CD4-positive, CD25-positive, alpha-beta regulatory T cell (primary cell): ENCODE measurements at regions not wholly inside any gene's neighbourhood (a gene's known extent, or its start where the extent isn't known, plus 50 kb on each side); places are given as distances from the start of the nearest gene placed in this dataset.

Experiments used
- ATAC-seq, 2 donors: fragments of 150-1000 bp; cut with Tn5 transposase; one replicate each; pipeline ENCODE4 v1.10.0; 2021; ENCODE audit warnings: low read depth in 2 of 2, moderate number of reproducible peaks in 2 of 2, moderate library complexity in 1 of 2
- DNase-seq, 3 donors: peaks; one replicate each; pipeline versions ENCODE4 v3.0.0 to v3.0.0-alpha.2; 2012 to 2022; ENCODE audit warnings: mixed read lengths in 1 of 3
- H3K27ac ChIP-seq: one replicate; pipeline ENCODE4 v1.7.0; 2013; ENCODE audit warnings: mild to moderate bottlenecking, low read length; ENCODE audit not compliant: insufficient read depth, poor library complexity, severe bottlenecking
- H3K27me3 ChIP-seq: one replicate; pipeline ENCODE4 v1.7.0; 2013; ENCODE audit warnings: low read length; ENCODE audit not compliant: control insufficient read depth, insufficient read depth
- H3K36me3 ChIP-seq: one replicate; pipeline ENCODE4 v1.7.0; 2013; ENCODE audit warnings: mild to moderate bottlenecking, low read length, moderate library complexity; ENCODE audit not compliant: control insufficient read depth, insufficient read depth
- H3K4me1 ChIP-seq: 2 replicates; pipeline ENCODE4 v1.7.0; 2013; ENCODE audit warnings: mild to moderate bottlenecking, low read length; ENCODE audit not compliant: insufficient read depth, control insufficient read depth, poor library complexity, severe bottlenecking
- H3K4me3 ChIP-seq: one replicate; pipeline ENCODE4 v1.7.0; 2013; ENCODE audit warnings: low read depth, mild to moderate bottlenecking, low read length, moderate library complexity
- H3K9me3 ChIP-seq, 2 experiments: 1 replicate in 1 of 2; 2 replicates in 1 of 2; pipeline ENCODE4 v1.7.0; 2013; ENCODE audit warnings: low read length in 2 of 2, mild to moderate bottlenecking in 1 of 2, moderate library complexity in 1 of 2; ENCODE audit not compliant: control insufficient read depth in 2 of 2
- H3K27ac Mint-ChIP-seq, 3 donors: one replicate each; pipeline ENCODE4 v1.8.0; 2020 to 2022; ENCODE audit warnings: mild to moderate bottlenecking in 3 of 3, mixed read lengths in 3 of 3, moderate library complexity in 2 of 3
- H3K27me3 Mint-ChIP-seq: one replicate; pipeline ENCODE4 v1.8.0; 2022; ENCODE audit warnings: mild to moderate bottlenecking, mixed read lengths
- H3K36me3 Mint-ChIP-seq: one replicate; pipeline ENCODE4 v1.8.0; 2020; ENCODE audit warnings: mixed read lengths
- H3K4me1 Mint-ChIP-seq, 4 donors: one replicate each; pipeline ENCODE4 v1.8.0; 2020 to 2022; ENCODE audit warnings: mixed read lengths in 4 of 4, mild to moderate bottlenecking in 1 of 4
- H3K4me3 Mint-ChIP-seq, 4 donors: one replicate each; pipeline ENCODE4 v1.8.0; 2020 to 2022; ENCODE audit warnings: mild to moderate bottlenecking in 4 of 4, mixed read lengths in 4 of 4, moderate library complexity in 3 of 4
- H3K9me3 Mint-ChIP-seq, 7 donors: one replicate each; pipeline ENCODE4 v1.8.0; 2020 to 2022; ENCODE audit warnings: mixed read lengths in 7 of 7, mild to moderate bottlenecking in 3 of 7, moderate library complexity in 2 of 7

DNA sequence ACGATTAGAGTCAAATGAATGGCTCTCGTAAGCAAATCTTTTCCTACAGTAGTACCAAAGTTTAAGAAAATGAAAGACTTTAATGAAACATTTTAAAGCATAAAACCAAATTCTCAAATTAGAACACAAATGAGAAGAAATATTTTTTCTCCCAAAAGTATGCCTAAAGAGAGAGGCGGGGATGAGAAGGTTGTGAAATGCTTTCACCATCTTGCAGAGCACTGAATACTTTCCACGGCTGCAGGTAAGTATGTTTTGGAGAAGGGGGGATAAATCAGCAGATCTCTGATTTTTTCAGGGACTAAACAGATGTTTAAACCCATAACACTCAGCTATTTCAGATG is 277.1 kb downstream of the ADGB start:
- DNase-seq (no peak), ATAC-seq (no peak)
- Histone ChIP-seq H3K4me1 (no peaks in the 10 kb centered on the region), H3K4me3 (no peak overlapping the region), H3K36me3 (no peaks in the 10 kb centered on the region), H3K27ac (no peak overlapping the region), H3K27me3 (no peaks in the 10 kb centered on the region), H3K9me3 (no peaks in the 10 kb centered on the region)
- H3K27ac Mint-ChIP-seq = no peak overlapping the region
- H3K4me3 Mint-ChIP-seq = no peak overlapping the region
- H3K27me3 Mint-ChIP-seq = peaks cover 4% of the 10 kb centered on the region
- no peaks in the 10 kb centered on the region for H3K4me1 Mint-ChIP-seq
- no peaks in the 10 kb centered on the region for H3K36me3 Mint-ChIP-seq
- peaks cover 0 to 2% (median 0%) of the 10 kb centered on the region in 7 donors for H3K9me3 Mint-ChIP-seq

DNA sequence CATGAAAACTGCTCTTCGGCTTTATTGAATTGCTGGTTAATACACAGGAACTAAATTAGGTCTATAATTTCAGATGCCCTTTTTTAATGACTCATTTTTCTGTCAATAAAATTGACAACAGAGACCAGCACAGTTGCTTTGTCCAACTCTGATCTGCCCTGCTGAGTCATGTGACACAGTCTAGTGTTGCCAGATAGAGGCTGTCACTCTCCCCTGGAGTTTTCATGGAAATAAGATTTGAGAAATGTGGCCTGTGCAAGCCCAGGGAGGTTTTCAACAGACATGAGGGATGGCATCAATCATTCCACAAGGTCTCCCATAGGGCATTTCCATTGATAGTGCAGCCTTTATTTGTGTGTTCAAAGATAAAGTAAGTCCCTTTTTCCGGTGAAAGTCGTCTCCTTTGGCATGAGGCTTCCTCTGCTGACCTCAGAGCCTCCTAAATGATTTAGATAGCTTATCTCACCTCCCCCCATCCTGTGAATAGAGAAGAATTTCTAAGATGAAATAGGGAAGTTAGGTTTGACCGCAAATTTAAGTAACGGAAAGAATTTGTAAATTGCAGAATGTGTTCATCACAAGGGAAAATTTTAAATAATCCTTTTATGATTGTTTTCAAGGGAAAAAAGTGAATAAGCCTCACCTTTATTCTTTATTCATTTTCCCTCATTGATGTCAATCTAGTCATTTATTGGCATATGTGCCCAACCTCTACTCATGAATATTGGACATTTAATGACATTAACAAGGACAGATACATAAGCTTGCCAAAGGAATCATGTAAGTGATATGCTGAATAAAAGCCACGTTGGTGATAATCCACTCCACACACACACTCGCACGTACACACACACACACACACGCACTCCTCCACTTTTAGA is 277.7 kb downstream of the ADGB start:
- ATAC-seq = no peak
- DNase-seq = no peak
- H3K4me3 Mint-ChIP-seq = no peak overlapping the region

DNA sequence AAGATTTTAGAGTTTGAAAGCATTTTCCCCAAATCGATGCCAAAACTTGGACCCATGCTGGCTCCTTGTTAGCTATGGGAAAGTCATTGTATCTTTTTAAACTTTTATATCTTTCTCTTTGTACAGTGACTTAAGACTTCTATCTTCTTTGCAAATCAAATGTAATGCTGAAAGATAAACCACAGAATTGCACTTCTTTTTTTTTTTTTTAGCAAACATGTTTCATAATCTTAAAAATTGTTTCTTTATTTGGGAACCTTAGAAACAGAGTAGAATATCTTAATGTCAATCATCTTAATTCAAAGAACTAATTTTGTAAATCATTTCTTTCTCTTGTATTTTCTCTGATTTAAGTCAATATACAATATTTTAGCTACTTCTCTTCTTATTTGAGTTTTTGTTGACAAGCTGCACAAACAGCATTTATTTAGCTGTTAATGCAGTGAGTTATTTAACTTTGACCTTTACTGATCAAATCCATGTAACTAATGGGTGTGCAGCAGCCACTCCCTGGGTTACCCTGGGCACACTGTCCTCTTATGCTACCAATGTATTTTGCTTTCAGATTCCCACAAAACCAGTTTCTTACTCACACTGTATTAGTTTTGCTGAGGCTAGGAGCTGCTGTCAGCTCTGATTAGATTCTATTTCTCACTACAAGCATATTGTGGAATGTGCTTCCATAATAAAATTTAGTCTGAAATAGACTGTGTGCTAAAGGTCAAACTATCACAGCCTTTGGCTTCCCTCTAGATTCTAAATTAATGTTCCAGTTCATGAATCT is 279.6 kb downstream of the ADGB start:
- Histone ChIP-seq H3K4me3 (no peak overlapping the region), H3K27ac (no peak overlapping the region), H3K36me3 (no peaks in the 10 kb centered on the region), H3K4me1 (no peaks in the 10 kb centered on the region), H3K9me3 (no peaks in the 10 kb centered on the region), H3K27me3 (no peaks in the 10 kb centered on the region)
- Mint-ChIP-seq H3K36me3 (no peaks in the 10 kb centered on the region), H3K4me3 (no peak overlapping the region), H3K27ac (peak overlapping the region in 1 of 3 donors; percentile 62), H3K4me1 (no peaks in the 10 kb centered on the region), H3K9me3 (peaks cover 0 to 2% (median 0%) of the 10 kb centered on the region in 7 donors), H3K27me3 (peaks cover 4% of the 10 kb centered on the region)
- DNase-seq (no peak), ATAC-seq (no peak)

More for the DNA sequence above, 277.7 kb downstream of the ADGB start:
- Mint-ChIP-seq H3K4me1 (no peaks in the 10 kb centered on the region), H3K27ac (no peak overlapping the region), H3K36me3 (no peaks in the 10 kb centered on the region), H3K27me3 (peaks cover 4% of the 10 kb centered on the region), H3K9me3 (peaks cover 0 to 2% (median 0%) of the 10 kb centered on the region in 7 donors)
- Histone ChIP-seq H3K36me3 (no peaks in the 10 kb centered on the region), H3K27ac (no peak overlapping the region), H3K4me3 (no peak overlapping the region), H3K4me1 (no peaks in the 10 kb centered on the region), H3K27me3 (no peaks in the 10 kb centered on the region), H3K9me3 (no peaks in the 10 kb centered on the region)

DNA sequence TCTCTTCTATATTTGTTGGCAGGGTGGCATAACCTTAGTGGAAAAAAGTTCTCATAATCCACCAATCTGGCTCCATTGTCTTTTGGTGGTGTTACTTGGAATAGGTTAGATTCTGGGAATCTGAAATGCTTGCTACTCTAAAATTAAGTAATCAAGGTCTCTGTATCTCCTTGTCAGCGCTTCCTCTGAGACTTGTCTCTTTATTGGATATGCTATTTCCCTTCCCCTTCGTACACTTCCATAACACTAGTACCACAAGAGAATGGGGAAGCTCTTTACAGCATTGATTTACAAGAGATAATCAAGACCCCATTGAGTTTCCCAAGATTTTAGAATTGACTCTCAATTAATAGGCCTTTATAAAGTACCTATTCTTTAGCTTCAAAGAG is 280.2 kb downstream of the ADGB start:
- Histone ChIP-seq H3K9me3 (no peaks in the 10 kb centered on the region), H3K27ac (no peak overlapping the region), H3K36me3 (no peaks in the 10 kb centered on the region), H3K4me1 (no peaks in the 10 kb centered on the region), H3K4me3 (no peak overlapping the region), H3K27me3 (no peaks in the 10 kb centered on the region)
- H3K36me3 Mint-ChIP-seq = no peaks in the 10 kb centered on the region
- peaks cover 0 to 2% (median 0%) of the 10 kb centered on the region in 7 donors for H3K9me3 Mint-ChIP-seq
- H3K4me3 Mint-ChIP-seq = no peak overlapping the region
- peaks cover 4% of the 10 kb centered on the region for H3K27me3 Mint-ChIP-seq
- ATAC-seq (no peak), DNase-seq (no peak)
- H3K4me1 Mint-ChIP-seq = no peaks in the 10 kb centered on the region
- no peak overlapping the region for H3K27ac Mint-ChIP-seq

DNA sequence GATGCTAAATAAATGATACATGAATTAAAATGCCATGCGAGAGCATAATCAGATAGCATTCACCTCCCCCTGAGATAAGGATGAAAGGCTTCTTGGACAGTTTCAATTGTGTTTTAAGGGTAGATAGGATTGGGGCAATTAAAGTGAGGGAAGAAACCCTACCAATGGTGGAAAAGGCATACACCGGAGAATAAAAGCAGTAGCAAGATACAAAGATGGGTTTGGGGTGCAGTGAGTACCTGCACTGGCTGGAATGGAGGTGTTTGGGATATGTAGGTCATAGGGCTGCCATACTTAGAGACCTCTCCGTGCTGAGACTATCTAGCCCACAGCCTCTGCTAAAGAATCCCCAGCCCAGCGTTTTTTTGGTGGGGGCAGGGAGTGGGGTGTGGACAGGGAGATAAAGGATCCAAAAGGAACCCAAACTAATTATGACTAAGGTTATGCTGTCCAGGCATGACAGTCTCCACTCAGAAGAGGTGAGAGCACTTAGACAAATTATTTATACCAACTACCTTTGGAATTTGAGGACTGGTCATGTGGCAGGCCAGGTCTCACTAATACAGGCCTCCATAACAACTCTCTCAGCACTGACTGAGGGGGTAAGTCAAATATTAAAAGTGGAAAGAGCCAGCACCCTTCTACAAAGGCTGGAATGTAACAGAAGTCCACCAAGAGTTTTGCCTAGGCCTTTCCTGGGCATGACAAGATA is 280.8 kb downstream of the ADGB start:
- H3K9me3 ChIP-seq = no peaks in the 10 kb centered on the region
- ATAC-seq (no peak), DNase-seq (no peak)
- H3K4me1 Mint-ChIP-seq = no peaks in the 10 kb centered on the region
- H3K4me3 Mint-ChIP-seq = no peak overlapping the region
- no peaks in the 10 kb centered on the region for H3K36me3 ChIP-seq
- H3K4me3 ChIP-seq = no peak overlapping the region
- no peaks in the 10 kb centered on the region for H3K27me3 ChIP-seq
- H3K36me3 Mint-ChIP-seq = no peaks in the 10 kb centered on the region
- H3K27me3 Mint-ChIP-seq = peaks cover 4% of the 10 kb centered on the region
- no peak overlapping the region for H3K27ac ChIP-seq
- H3K4me1 ChIP-seq = no peaks in the 10 kb centered on the region
- H3K27ac Mint-ChIP-seq = no peak overlapping the region
- H3K9me3 Mint-ChIP-seq = peaks cover 0 to 2% (median 0%) of the 10 kb centered on the region in 7 donors

DNA sequence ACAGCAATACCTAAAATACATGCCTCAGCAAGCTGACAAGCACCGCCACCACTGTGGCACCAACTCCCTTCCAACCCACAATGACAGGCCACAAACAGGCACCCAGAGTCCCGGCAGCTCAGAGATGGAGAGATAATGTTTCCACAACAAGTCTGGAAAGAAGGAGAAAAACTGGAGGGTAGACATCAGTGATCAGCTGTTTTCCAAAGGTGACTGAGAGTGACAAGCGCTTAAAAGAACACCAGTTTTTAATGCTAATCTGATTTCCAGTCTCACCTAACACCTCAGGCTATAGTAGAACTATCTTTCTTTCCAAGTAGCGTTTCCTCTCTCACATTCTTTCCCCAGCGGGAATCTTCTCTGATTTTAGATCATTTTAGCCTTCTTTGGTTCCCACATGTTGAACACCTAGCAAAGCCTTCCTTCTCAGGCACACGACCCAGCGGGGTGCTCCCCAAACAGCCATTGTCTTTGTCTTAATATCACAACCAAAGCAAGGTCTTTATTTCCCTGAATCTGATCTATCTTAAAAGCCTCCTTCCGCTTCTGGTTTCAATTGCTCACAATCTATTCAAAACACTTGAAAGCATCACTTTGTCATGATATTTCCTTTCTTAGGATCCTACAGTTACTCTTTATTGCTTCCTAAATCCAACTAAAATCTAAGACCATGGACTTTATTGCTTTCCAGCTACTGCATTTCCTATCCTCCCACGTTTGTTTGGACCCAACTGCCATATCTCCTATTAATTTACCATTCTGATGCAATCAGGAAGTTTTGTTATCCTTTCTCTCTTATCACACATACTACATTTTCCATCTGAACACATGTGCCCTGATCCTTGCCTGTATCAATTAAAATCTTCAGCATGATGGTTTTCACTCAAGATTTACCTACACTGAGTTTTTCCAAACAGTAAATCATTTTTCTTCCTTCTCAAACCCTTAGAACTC is 282.7 kb downstream of the ADGB start:
- no peaks in the 10 kb centered on the region for H3K4me1 ChIP-seq
- Mint-ChIP-seq H3K27ac (no peak overlapping the region), H3K27me3 (no peaks in the 10 kb centered on the region), H3K4me3 (no peak overlapping the region), H3K9me3 (peaks cover 0 to 2% (median 0%) of the 10 kb centered on the region in 7 donors), H3K4me1 (no peaks in the 10 kb centered on the region), H3K36me3 (no peaks in the 10 kb centered on the region)
- H3K27ac ChIP-seq = no peak overlapping the region
- H3K9me3 ChIP-seq = no peaks in the 10 kb centered on the region
- H3K4me3 ChIP-seq = no peak overlapping the region
- DNase-seq (no peak), ATAC-seq (no peak)
- H3K27me3 ChIP-seq = no peaks in the 10 kb centered on the region
- no peaks in the 10 kb centered on the region for H3K36me3 ChIP-seq
